KG1 (cell line): ENCODE measurements at regions not wholly inside any gene's neighbourhood (a gene's known extent, or its start where the extent isn't known, plus 50 kb on each side); places are given as distances from the start of the nearest gene placed in this dataset.
"Not testable (repeated sequence)": the region's sequence is repeated elsewhere in the genome, so short reads cannot be mapped to it uniquely, and the experiment has no call there.

Experiments used
- DNase-seq: peaks from one replicate; lab custom pipeline; 2025; lab: John Stamatoyannopoulos, UW

GRCh38 chr1:96508233-96508632 lies 213.4 kb upstream of the PTBP2 start:
- DNase-seq, result no peak

DNA sequence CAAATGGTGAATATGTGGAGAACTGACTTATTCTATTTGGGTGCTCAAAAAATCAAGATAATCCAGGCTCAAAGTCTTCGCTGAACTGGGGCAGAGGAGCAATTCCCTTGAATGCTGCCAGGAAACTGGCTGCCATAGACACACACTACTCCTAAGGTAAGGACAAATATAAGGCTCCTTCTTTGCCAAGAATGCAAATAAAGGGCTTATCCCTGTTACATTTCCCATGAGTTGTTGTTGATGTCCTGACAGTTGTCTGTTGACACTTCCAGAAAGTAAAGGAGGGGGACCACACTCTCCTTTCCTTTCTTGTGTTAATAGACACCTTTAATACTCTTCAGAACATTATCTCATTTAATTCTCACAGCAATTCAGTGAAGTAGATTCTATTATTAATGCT lies 212.2 kb upstream of the PTBP2 start:
- DNase-seq, result no peak

DNA sequence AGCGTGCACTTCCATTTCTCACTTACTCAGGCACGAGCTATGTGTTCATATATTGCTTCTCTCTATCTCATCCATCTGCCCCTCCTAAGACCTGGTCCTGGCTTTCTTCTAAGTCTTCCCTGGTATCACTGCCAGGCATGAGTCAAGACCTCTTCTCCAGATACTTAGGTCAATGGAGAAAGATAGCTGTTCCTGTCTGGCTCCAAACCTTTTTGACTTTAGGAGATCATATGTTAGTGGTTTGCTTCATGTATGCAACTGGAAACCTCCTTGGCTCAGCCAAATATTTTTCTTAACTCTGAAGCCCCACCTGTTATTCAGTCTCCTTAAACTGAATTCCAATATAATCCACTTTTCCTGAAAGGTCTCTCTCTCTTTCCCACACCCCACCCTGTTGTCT lies 211.6 kb upstream of the PTBP2 start:
- no peak for DNase-seq

- DNase-seq, result no peak
Measured at GRCh38 chr1:96510391-96510790, 211.2 kb upstream of the PTBP2 start.

GRCh38 chr1:96510911-96511310 lies 210.7 kb upstream of the PTBP2 start:
- no peak for DNase-seq

GRCh38 chr1:96513136-96513535 lies 208.4 kb upstream of the PTBP2 start:
- no peak for DNase-seq

DNA sequence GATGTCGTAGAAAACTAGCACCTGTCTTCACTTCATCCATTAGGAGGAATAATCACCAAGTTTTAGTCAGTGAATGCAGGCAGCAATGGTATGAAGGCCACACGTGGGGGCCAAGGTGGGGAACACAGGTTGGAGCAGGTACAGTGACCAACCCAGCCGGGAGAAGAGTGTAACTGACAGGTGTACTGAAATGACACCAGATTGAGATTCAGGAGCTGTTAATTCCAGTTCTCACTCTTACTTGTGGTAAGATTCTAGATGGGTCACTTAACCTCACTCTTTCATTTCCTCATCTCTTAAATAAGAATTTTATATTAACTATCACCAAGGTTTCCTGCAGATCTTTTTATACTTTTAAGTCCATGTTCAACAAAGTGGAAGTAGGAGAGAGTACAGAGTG lies 206.2 kb upstream of the PTBP2 start:
- no peak for DNase-seq

- no peak for DNase-seq
Measured at GRCh38 chr1:96515925-96516324, 205.7 kb upstream of the PTBP2 start.

DNA sequence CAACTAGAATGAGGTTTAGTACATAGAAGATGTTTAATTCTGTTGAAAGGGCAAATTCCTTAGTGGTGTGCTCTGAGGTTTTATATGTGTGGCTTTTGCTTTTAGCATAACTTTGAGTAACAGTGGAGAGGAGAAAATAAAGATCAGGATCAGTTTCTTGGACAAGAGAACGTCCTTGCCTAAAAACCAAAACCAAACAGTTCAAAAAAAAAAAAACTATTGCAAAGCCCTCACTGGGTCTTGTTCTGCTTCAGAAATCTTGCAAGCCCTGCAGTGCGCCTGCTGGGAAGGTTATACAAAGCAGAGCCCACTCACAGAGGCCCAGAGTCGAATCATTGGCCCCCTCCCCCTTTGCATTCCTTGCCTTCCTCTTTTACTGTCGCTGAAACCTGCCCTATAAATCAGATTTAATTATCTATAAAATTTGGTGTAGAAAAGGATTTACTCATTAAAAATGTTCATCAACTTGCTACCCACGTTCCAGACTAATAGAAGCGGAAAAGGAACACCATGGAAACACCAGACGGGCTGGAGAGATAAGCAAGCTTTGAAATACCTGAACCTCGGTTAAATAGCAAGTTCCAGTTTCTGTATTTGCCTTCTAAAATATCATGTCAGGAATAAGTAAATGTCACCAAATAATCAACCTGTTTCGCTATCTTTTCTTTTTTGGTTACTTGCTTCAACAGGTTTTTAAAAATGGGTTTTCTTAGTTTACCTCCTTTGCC lies 201.6 kb upstream of the PTBP2 start:
- no peak for DNase-seq

GRCh38 chr1:96520579-96520947 lies 201.0 kb upstream of the PTBP2 start:
- DNase-seq, result no peak

GRCh38 chr1:96521010-96521409 lies 200.6 kb upstream of the PTBP2 start:
- DNase-seq, result no peak

DNA sequence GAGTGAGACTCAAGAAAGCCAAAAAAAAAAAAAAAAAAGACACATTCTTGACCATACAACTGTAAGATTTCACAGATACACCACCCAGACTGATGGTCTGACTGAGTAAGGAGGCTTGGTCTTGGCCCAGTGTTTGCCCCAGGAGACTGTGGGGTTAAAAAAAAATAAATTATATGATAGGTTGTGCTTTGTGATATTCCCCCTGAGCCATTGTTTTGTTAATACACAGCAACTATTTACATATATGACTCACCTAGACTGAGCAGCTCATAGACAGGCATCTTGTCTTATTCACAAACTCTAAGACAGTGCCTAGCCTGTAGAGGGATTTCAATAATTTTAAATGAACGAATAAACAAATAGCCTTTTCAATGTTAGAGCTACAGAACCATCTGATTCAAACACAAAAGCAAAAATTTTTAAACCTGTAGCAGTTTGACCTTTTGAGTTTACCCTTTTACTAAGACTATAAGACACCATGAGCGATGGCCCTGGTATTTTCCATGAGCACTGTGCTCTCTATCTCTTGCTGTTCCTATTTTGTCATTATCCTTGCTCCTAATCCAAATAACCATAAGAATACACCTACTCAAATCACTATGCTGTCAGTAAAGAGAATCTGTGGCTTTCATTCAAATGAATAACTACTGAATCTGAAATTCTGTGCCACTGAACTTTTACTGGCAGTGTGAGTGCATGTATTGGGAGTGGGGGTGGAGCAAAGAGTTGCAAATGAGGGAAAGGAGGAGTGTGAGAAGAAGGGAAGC lies 199.4 kb upstream of the PTBP2 start:
- no peak for DNase-seq

GRCh38 chr1:96522927-96523326 lies 198.7 kb upstream of the PTBP2 start:
- DNase-seq, result no peak

DNA sequence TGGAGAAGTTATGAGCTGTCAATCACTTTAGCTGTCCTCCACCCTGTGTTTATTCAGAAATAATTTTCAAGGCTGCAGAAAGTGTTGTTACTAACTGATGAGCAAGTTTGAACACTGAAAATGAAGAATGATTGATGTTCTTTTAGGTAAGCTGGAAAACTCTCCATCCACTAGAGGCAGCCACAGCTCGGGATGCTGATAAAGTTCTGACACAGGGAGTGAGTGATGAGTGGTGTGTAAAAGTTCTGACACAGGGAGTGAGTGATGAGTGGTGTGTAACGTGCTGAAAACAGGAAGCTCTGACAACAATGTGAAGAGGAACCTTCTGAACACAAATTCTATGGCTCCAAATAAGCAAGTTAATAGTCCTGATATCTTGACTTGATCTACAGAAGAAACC lies 197.5 kb upstream of the PTBP2 start:
- DNase-seq, result no peak

- DNase-seq, result no peak
Measured at GRCh38 chr1:96525657-96526557, 195.7 kb upstream of the PTBP2 start.

DNA sequence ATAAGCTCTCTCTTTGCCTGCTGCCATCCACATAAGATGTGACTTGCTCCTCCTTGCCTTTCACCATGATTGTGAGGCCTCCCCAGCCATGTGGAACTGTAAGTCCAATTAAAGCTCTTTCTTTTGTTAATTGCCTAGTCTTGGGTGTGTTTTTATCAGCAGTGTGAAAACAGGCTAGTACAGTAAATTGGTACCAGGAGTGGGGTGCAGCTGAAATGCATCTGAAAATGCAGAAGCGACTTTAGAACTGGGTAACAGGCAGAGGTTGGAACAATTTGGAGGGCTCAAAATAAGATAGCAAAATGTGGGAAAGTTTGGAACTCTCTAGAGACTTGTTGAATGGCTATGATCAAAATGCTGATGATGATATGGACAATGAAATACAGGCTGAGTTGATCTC lies 192.9 kb upstream of the PTBP2 start:
- DNase-seq, result not testable (repeated sequence)

DNA sequence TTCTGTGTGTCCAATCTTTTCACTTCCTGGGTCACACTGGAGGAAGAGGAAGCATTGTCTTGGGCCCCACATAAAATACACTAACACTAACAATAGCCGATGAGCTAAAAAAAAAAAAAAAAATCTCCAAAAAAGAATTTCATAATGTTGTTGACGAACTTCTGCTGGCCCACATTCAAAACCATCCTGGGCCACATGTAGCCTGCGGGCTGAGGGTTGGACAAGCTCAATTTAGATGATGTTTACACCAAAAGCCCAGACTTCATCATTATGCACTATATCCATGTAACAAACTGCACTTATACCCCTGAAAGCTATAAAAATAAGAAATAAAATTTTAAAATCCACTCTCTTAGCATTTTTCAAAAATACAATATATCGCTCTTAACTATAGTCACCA lies 187.8 kb upstream of the PTBP2 start:
- no peak for DNase-seq

DNA sequence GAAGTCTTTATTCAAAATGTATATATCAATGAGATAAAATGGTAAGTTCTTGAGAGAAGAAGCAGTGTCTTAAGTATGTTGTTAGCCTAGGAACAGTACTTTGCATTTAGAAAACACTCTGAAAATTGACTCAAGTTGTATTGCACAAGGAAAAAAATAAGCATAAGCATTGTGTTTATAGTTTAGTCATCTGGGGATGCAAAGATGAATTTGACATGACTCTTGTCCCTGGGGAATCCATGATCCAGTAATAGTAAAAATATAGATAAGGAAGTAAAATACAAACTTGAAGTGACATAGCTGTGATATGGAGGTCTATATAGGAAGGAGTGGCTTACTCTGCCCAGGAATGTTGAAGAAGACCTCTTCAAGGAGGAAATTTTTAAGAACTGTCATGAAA lies 185.0 kb upstream of the PTBP2 start:
- DNase-seq, result no peak

DNA sequence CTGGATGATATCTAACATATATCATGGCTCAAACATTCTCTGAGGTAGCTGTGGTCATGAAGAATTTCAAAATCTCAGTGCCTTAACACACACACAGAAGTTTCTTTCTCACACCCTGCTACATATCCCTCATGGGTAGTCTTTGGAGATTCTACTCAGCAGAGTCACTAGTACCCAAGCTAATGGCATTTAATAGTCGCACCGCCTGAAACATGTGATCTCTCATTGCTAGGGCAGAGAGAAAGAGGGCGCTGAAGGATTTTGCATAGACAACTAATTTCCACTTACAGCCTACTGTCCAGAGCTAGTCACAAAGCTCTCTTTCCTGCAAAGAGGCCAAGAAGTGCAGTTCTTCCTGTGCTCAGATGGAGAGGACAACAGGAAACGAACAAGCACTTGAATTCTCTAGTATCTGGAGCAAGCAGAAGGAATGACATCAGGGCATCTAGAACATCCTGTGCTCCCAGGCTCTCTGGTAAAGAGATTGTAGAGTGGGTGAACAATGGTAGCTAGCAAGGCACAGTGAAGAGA lies 183.4 kb upstream of the PTBP2 start:
- DNase-seq, result no peak

- no peak for DNase-seq
Measured at GRCh38 chr1:96538883-96539282, 182.7 kb upstream of the PTBP2 start.

DNA sequence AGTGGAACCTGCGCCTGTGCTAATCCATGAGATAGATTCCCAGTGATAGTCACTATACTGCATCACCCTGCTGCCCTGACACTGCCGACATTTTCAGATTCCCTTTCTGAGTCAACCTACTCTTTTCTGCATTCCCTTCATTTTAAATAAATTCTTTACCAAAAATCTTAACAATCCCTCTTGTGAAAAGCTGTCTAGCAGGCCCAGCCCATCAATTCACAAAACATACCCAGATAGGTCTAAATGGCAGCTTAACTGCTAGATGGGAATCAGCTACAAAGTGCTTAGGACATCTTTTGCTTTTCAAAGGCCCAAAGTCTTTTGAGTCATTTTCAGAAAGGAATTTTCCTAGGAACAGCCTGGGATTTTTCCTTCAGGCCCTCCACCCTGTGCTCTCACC lies 180.1 kb upstream of the PTBP2 start:
- DNase-seq, result no peak

GRCh38 chr1:96544051-96544830 lies 177.3 kb upstream of the PTBP2 start:
- no peak for DNase-seq
